NCI-H128 (cell line): ENCODE measurements at regions not wholly inside any gene's neighbourhood (a gene's known extent, or its start where the extent isn't known, plus 50 kb on each side); places are given as distances from the start of the nearest gene placed in this dataset.
"Not testable (repeated sequence)": the region's sequence is repeated elsewhere in the genome, so short reads cannot be mapped to it uniquely, and the experiment has no call there.

Source experiments
- DNase-seq: peaks from one replicate; lab custom pipeline; 2025; ENCODE audit not compliant: unreplicated experiment; lab: John Stamatoyannopoulos, UW

DNA sequence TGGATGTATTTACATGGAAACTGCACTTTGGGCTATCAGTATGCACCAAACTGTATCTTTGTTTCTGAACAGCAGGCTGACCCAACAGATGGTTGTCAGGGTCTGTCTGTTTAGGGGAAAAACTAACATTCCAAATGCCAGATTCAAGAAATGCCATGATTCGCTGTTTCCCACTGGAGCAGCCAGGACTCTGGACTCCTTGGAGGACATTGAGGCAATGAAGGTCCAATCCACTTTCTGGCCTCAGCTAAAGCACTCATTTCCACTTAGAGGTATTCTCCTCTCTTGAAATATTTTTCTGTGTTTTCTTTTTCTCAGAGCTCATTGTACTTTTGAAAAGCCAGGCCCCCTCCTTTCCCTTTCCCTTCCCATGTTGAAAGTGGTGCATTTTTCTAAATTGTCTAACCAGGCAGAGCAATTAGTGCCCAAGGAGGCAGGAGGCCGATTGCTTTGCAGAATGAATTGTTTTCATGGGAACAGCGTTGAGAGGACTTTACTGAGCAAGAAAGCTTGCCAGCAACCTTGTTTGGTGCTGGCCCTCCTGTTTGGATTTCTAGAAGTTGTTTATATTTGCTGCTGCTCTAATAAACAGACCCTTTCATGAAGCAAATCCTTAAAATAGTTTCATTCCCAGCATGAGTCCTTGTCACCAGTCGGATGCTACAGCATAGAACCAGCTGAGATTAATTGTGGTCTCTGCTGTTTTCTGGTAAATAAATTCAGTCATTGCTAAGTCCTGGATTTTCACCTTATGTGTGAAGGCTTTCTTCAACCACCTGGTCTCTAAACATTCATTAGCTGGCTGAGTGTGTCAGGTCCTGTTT, 132.8 kb upstream of the TAF11L2 start:
- no peak for DNase-seq

DNA sequence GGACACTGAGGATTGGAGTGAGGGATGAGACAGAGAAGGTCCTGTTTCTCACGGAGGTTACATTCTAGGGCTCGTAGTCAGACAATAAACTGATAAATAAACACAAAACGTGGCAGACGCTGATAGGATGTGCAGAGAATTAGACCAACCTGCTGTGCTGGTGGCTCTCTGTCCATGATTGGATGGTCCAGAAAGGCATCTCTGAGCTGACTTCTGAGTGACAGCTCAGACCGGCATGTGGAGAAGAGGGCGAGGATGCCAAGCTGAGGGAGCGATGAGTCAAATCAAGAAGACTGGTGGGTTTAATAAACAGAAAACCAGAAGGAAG, 132.3 kb upstream of the TAF11L2 start:
- no peak for DNase-seq

DNA sequence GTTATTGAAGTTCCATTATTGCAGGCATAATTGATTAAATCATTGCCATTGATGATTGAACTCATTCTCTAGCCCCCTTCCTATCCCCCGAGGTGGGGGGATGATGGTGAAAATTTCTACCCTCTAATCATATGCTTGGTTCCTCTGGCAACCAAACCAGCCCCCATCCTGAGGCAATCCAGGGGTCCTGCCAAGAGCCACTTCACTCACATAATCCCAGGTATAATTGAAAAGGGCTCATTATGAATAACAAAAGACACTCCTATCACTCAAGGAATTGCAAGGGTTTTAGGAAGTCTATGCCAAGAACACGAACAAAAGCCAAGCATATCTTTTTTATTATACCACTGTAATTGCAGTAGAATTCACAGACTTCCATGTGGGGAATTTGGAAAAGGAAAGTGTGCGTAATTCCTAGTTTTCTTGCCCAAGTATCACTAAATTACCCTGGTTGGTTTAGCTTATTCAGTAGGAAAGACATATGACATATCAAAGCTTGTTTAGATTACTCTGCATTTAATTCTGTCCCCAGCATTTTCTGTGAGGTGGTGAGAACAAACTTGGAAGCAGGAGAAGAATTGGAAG, 130.7 kb upstream of the TAF11L2 start:
- no peak for DNase-seq

DNA sequence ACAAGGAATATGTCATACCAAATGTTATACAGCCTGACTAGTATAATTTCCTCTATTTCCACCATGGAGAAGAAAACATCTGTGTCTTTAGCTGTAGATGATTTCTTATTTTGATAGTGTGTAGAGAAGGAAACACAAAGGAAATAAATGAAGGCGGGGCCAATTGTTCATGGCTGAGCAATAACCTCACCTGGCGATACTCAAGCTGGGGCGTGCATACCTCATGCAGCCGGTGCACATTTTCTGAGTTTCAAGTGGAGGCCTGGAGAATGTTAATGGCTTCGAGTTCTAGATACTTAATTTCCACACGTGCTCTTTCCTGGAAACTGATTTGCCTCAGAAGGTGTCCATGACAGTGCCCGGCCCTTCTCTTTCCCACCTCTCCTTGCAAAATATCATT, 127.4 kb upstream of the TAF11L2 start:
- DNase-seq = no peak

DNA sequence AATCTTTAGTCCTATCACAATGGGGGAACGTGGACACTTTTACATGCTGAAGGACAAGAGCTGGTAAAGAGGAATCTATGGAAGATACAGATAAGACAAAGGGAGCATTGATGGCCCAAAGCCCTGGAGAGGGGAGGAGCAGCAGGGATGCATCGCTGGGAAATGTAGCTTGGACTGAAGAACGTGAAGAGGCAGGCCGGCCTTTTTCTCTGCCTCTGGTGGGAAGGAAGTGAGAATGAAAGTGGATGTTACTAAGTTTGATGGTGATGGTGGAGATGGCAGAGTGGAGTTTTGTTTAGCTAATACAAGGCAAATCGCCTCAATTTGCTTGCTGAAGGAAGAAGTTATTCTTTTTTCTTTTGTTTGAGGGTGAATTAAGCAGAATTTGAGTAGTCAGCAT, 124.6 kb upstream of the TAF11L2 start:
- DNase-seq = no peak

DNA sequence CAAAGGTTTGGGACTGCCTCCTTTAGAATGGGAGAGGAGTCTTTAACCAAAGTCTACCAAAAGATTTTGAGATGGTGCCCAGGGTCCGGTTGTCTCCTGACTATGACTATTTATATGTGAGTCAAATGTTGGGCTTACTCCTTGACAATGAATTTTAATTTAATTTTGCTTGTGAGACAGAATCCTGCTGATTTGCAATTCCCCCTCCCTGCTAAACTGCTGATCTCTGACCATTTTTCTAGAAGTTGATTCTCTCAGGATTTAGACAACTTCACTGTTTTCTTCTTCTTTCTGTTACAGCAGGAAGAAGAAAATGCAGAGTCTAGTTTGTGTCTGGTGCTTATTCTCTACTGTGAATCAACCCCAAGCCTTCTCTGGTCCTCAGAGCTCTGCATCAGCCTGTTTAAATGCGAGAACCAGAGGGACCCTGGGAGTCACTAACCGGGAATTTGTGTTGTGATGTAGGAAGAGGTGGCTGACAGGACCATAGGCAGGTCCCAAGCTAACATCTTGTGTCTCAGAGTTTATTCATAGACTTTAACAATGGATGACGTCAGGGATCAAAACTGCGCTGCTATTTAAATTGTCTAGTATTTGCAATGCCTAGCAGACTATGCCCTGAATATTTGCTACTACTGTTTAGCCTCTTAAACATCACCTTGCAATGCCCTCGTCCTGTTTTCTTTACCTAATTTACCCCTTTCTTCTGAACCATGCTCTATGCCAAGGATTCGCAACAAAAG, 124.0 kb upstream of the TAF11L2 start:
- DNase-seq = no peak

DNA sequence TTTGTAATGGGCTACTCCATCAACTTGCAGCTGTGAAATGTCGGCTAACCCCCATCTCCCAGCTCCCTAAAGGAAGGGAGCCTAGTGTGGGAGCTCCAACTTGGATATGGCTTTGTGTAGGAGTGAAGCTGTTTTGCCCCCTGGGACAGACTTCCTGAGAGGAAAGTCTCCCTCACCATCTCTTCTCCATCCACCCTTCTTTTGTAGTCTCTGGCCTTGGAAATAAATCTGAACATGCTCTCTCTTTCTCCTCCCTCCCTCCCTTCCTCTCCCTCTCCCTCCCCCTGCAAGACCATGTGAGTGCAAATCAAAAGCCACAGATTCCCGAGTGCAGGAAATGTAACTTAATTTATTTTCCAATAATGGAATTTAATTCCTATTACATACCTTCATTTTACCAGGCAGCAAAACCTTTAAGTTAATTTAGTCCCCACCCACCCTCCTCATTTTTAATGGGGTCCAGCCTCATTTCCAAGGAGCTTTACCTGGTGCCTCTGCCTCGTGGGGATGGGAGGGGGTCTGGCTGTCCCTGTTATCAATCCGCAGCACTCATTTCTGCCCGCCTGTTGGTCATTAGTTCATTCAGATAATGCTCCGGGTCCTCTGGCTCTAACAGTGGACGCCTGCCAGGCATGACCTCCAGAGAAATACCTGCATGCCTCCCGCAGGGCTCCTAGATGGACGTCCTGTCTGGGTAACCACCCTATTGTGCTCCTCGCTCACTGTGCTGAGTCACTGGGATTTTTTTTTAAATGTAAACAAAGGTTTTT, 122.9 kb upstream of the TAF11L2 start:
- no peak for DNase-seq

DNA sequence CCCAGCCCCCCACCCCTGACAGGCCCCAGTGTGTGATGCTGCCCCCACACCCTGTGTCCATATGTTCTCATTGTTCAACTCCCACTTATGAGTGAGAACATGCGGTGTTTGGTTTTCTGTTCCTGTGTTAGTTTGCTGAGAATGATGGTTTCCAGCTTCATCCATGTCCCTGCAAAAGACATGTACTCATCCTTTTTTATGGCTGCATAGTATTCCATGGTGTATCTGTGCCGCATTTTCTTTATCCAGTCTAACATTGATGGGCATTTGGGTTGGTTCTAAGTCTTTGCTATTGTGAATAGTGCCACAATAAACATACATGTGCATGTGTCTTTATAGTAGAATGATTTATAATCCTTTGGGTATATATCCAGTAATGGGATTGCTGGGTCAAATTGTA, 122.1 kb upstream of the TAF11L2 start:
- DNase-seq = not testable (repeated sequence)

DNA sequence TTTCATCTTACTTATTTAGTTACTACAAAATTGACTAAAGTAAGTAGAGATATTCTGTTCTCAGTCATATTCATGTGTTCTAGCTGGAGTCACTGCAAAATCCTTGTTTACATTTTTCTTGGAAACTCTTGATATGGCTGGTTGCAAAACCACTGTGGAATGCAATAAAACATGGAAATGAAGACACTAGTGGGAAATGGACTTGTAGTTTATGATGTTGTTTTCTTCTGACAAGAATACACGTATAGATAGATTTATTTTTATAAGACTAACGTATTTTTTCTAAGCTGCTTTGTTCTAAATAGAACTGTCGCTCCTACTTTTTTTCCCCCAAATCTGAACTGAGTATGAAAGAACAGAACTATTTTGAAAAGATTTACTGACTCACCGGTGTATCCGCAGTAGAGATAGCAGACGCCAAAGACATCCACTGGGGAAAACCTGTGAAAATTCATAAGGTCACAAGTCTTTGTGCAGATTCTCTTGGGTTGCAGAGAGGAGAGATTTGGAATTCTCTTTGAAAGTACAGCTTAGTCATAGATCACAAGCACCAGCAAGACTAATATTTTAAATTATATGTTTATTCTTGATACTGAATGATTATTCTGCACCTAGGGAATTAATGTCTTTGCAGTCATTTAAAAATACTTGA, 119.6 kb upstream of the TAF11L2 start:
- DNase-seq = no peak

DNA sequence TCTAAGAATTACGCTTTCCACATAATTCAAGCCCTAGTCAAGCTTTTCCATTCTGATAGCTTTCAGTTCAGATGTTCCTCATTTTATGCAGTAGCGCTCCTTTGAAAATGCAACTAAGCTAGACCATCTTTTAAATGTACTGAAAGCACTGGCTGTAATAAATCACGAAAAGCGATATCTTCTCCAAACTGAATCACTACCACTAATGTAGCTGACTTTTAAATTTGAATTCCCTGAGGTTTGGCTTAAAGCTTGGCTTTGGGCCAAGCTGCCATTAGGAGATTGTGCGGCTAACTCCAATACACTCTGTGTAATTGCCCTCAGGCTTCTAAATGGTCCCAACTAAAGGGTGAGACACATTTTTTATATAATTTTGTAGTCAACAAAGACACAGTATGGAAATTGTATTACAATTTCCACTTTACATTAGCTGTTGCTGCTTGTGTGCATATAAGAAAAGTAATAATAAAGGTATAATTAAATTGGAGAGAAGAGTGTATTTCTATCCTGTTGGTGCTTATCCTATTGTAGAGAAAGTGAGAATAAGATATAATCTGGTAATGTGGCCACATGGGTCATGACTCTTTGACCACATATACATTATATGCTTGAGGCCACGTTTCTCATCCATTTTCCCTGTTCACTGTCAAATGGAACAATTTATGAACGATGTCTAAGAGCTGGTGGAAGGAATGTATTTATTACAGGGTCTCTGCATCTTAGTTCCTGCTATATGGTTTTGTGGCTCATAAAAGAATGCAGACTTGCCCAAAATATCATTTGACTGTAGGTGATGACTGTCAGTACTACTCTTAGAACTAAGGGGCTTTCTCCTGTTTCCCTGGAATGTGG, 118.7 kb upstream of the TAF11L2 start:
- DNase-seq = peak; percentile 82

DNA sequence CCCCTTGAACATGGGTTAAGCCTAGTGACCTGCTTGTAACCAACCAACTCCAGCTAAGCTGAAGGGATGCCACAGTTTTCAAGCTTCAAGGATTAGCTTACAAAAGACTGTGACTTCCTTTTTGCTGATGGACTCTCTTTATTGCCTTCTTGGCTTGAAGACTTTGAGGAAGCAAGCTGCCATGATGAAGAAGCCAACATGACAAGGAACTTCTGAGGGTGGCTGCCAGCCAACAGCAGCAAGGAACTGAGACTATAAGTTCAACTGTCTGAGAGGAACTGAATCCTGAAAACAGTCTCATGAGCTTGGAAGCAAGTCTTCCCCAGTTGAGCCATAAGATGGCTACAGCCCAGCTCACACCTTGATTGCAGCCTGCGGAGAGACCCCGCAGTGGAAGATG, 116.1 kb upstream of the TAF11L2 start:
- DNase-seq = no peak

DNA sequence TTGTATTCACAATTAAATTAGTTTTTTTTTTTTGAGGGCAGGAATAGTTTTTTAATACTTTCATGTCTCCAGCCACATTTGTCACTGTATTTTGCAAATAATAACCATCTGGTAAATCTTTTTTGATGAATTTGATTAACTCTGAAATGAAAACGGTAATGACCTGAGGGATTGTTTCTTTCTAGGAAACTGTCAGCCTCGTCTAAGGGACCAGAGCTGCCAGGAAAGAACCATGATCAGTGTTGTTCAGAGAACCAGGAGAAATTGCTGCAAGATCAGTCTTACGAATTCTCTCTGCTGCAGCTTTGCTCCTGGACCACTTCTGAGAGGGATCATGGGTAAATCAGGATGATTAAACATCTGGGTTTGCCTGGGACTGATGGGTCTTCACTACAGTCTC, 114.5 kb upstream of the TAF11L2 start:
- DNase-seq = no peak

DNA sequence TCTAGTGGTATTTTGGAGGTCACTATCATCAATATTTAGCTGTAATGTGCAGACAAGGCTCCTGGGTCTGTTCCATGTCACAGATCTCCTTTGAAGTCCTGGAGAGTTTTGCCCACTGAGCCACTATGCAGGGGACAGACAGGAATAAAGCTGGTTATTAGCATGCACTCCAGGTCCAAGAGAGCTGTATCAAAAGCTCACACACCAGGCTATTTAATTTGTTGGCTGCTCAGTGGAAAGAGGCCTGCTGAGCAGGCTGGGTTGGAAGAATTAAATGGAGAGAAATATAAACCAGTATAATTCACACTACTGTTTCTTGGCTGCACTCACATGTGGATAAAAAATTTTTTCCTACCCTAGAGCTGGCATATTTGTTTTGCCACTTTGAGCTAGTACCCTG, 113.8 kb upstream of the TAF11L2 start:
- no peak for DNase-seq

DNA sequence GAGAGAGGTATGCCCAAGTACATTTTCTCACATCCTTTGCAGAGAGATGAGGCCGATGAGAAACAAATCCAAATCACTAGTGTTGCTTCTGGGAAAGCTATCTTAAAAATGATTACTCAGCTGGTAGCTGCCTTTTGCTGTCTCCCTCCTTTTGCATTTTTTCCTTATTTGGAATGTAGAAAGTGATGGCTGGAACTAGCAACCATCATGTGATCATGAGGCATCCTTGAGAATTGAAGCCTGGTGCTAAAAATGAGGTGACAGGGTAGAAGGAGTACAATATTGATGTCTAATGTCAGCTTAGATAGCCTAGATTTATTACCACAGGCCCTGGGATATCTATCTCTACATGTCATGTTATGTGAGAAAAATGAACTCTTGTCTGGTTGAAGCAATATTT, 109.3 kb upstream of the TAF11L2 start:
- no peak for DNase-seq

DNA sequence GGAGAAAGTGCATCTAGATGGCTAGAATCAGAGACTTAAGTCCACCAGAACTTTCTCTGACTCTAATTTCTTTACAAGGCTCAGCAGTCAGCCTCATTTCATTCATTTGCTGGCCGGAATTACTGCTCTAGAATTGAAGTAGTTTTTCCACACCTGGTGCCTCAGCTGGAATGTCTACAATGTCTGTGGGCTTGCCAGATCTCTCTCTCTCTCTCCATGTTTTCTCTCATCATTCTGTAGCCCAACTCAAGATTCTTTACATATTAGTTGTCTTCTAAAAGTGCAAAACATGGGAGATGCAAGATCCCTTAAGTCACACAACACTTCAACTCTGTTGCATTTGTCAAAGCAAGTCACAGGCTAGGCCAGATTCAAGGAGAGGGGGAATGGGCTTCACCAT, 103.9 kb upstream of the TAF11L2 start:
- DNase-seq = no peak

DNA sequence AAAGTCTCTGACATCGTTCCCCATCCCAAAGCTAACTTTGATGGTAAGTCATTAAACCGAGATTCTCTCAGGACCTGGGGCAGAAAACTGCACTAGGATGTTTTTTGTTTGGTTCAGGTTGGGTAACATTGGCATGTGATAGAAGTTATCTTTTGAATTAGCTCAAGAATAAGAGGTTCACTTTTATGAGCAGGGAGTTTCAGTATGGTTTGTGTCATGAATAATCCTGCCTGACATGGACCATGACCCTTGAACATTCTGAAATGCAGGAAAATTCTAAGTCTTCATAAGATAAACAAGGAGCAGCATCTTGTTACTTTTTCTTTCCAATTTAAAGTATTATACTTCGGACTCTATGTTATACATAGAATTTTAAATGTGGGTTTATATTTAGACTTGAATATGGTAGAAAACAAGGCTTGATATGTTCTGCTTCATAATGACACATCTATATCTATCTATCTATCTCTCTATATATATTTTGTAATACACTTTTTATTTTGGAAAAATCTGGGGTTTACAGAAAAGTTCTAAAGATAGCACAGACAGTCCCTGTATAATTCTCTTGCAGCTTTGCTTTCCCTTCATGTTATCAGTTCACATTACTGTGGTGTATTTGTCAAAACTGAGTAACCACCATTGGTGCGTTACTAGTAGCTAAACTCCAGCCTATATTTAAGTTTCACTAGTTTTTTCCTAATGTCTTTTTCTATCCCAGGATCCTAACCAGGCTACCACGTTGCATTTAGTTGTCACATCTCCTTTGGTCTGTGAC, 102.7 kb upstream of the TAF11L2 start:
- no peak for DNase-seq

DNA sequence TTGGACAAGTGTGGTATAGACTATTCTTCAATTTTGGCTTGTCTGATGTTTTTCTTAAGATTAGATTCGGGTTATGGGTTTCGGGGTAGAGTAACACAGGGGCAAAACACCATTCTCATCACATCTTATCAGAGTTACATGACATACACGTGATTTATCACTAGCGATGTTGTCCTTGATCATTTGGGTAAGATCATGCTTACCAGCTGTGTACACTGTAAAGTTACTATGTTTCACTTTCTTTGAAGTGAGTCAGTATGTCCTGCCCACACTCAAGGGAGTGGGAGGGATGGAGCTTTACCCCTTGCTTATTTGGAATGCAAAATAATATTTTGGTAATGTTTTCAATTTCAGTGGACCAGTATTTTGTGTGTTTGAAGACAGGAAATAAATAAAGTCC, 101.8 kb upstream of the TAF11L2 start:
- no peak for DNase-seq

DNA sequence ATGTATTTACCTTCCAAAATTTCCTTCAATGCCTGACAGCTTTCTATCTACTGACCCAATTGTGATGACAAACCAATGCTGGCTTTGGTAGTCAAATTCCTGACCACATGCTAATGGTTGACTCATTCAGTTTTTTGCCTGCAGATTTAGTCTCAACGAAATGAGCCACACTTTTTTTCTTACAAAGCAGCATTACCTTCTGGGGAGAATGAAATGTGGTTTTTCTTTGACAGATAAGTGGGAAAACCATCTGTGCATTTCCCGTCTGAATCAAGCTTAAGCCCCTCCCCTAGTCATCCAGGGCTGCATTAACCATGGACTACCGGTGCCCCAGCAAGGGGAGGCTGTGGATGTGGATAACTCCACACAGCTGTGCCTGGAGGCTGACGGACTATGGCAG, 99.6 kb upstream of the TAF11L2 start:
- DNase-seq = no peak
